Esophagus muscularis mucosa (tissue), 4 donors: ENCODE measurements at regions not wholly inside any gene's neighbourhood (a gene's known extent, or its start where the extent isn't known, plus 50 kb on each side); places are given as distances from the start of the nearest gene placed in this dataset.
A peak's percentile ranks its signal among the peaks of the same experiment; 100 is the strongest.

Experiments
- DNase-seq: peaks from one replicate; pipeline ENCODE4 v3.0.0-alpha.2; 2017; ENCODE audit errors: extremely low spot score
- H3K27ac ChIP-seq, 4 donors: fragments of 200-600 bp; sonication (generic); replicated peaks in 1 of 4; 1 replicate in 3 of 4; 2 replicates in 1 of 4; pipeline ENCODE4 v1.5.1; 2016 to 2019; ENCODE audit warnings: mild to moderate bottlenecking in 1 of 4
- H3K27me3 ChIP-seq, 4 donors: fragments of 200-600 bp; sonication (generic); one replicate each; pipeline versions ENCODE4 v1.5.1 to v1.6.0; 2016 to 2019
- H3K36me3 ChIP-seq, 4 donors: fragments of 200-600 bp; sonication (generic); one replicate each; pipeline ENCODE4 v1.5.1; 2016 to 2019
- H3K4me1 ChIP-seq, 4 donors: fragments of 200-600 bp; sonication (generic); one replicate each; pipeline ENCODE4 v1.5.1; 2016 to 2019
- H3K4me3 ChIP-seq, 4 donors: fragments of 200-600 bp; sonication (generic); 1 replicate in 2 of 4; 2 replicates in 2 of 4; pipeline ENCODE4 v1.5.1; 2016 to 2019; ENCODE audit warnings: mild to moderate bottlenecking in 4 of 4, moderate library complexity in 1 of 4
- H3K9me3 ChIP-seq, 4 donors: fragments of 200-600 bp; sonication (generic); 1 replicate in 3 of 4; 2 replicates in 1 of 4; pipeline ENCODE4 v1.5.1; 2016 to 2019
- CTCF ChIP-seq, 3 experiments: fragments of 200-600 bp in 2 of 3; fragments of 450-650 bp in 1 of 3; sonication (generic) in 2 of 3; IDR thresholded peaks; one replicate each; pipeline ENCODE4 v1.5.1; 2017 to 2019; ENCODE audit warnings: antibody characterized with exemption in 3 of 3, mild to moderate bottlenecking in 2 of 3, moderate library complexity in 1 of 3
- EP300 ChIP-seq: sonication (generic); formaldehyde crosslinking; IDR thresholded peaks from one replicate; pipeline ENCODE4 v1.6.1; 2017; ENCODE audit warnings: antibody characterized with exemption
- POLR2A ChIP-seq: fragments of 450-650 bp; IDR thresholded peaks from one replicate; pipeline ENCODE4 v1.6.1; 2017; ENCODE audit warnings: antibody characterized with exemption, moderate library complexity, mild to moderate bottlenecking, low read depth
- POLR2AphosphoS5 ChIP-seq, 2 donors: sonication (generic); formaldehyde crosslinking; IDR thresholded peaks; one replicate each; pipeline ENCODE4 v1.6.1; 2017; ENCODE audit warnings: antibody characterized with exemption in 2 of 2
- WGBS: methylation state at CpG from one replicate; pipeline ENCODE4 v1.1.5; 2018; 5-methylcytosine and 5-hydroxymethylcytosine counted together
- intact Hi-C: fragments of 100-400 bp; cut with DNase I; formaldehyde crosslinking; loops from one replicate; pipeline ENCODE4 v1.15.1; 2023

DNA sequence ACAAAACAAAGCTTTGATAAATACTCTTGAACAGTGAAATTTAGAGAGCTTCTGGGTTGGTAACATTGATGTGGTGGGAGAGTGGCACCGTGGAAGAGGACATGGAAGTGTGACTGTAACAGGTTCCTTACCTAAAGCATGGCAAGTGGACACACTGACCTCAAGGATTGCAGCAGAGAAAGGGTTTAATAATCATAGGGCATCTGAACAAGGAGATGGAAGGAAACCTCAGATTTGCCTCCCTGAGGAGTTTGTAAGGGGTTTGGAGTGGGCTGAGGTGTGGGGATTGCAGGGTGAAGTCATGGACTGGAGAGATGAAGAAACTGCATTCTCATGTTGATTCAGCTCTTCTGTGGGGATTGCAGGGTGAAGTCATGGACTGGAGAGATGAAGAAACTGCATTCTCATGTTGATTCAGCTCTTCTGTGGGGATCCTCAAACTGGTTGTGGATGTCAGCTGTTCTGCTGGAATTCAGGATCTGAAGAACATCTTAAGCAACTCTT is 83.8 kb upstream of the TLK1 start:
- intact Hi-C loops: no loop called here
- no peak overlapping the region for H3K27ac ChIP-seq
- DNase-seq: peak; percentile 70
- H3K4me1 ChIP-seq: no peaks in the 10 kb centered on the region
- no peak for TF ChIP-seq EP300
- TF ChIP-seq POLR2AphosphoS5 (IDR thresholded peaks at IDR 0.05): no peak
- no peak for TF ChIP-seq POLR2A
- TF ChIP-seq CTCF (IDR thresholded peaks at IDR 0.05): no peak
- 100% methylated on average over 1 of the region's 1 CpG for WGBS
- H3K4me3 ChIP-seq: no peak overlapping the region
- H3K36me3 ChIP-seq: no peaks in the 10 kb centered on the region
- H3K9me3 ChIP-seq: peaks cover 0 to 14% (median 8%) of the 10 kb centered on the region in 4 donors
- H3K27me3 ChIP-seq: no peaks in the 10 kb centered on the region

- no peak overlapping the region for H3K27ac ChIP-seq
Observed at GRCh38 chr2:171241771-171242170, 81.1 kb upstream of the TLK1 start.

DNA sequence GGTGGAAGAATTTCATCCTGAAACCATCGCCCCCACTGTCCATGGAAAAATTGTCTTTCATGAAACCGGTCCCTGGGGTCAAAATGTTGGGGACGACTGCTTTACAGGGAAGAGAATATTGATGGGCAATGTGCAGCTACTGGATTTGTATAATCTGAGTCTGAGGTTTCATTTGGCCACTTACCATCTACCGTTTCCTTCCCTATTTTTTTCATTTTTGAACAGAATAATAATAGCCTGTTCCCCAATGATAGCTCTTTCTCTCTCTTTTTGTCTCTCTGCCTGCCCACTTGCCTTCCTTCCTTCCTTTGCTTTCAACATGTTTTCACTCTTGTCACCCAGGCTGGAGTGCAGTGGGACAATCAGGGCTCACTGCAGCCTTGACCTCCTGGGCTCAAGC is 78.3 kb upstream of the TLK1 start:
- H3K36me3 ChIP-seq: no peaks in the 10 kb centered on the region
- H3K4me3 ChIP-seq: no peak overlapping the region
- H3K27me3 ChIP-seq: no peaks in the 10 kb centered on the region
- no peak overlapping the region for H3K27ac ChIP-seq
- intact Hi-C loops: no loop called here
- no peak for DNase-seq
- no peaks in the 10 kb centered on the region for H3K9me3 ChIP-seq
- WGBS: 83% methylated on average over 4 of the region's 4 CpGs
- no peaks in the 10 kb centered on the region for H3K4me1 ChIP-seq
- no peak for TF ChIP-seq EP300
- TF ChIP-seq CTCF (IDR thresholded peaks at IDR 0.05): no peak
- TF ChIP-seq POLR2AphosphoS5 (IDR thresholded peaks at IDR 0.05): no peak
- TF ChIP-seq POLR2A: no peak

More at GRCh38 chr2:171241771-171242170, 81.1 kb upstream of the TLK1 start:
- intact Hi-C loops: no loop called here
- no peaks in the 10 kb centered on the region for H3K27me3 ChIP-seq
- TF ChIP-seq POLR2A: no peak
- no peak for TF ChIP-seq EP300
- no peak for TF ChIP-seq CTCF (IDR thresholded peaks at IDR 0.05)
- TF ChIP-seq POLR2AphosphoS5 (IDR thresholded peaks at IDR 0.05): no peak
- DNase-seq: no peak
- no peaks in the 10 kb centered on the region for H3K4me1 ChIP-seq
- H3K36me3 ChIP-seq: no peaks in the 10 kb centered on the region
- H3K9me3 ChIP-seq: peaks cover 0 to 14% (median 8%) of the 10 kb centered on the region in 4 donors
- H3K4me3 ChIP-seq: no peak overlapping the region
- WGBS: 80% methylated on average over 1 of the region's 1 CpG

DNA sequence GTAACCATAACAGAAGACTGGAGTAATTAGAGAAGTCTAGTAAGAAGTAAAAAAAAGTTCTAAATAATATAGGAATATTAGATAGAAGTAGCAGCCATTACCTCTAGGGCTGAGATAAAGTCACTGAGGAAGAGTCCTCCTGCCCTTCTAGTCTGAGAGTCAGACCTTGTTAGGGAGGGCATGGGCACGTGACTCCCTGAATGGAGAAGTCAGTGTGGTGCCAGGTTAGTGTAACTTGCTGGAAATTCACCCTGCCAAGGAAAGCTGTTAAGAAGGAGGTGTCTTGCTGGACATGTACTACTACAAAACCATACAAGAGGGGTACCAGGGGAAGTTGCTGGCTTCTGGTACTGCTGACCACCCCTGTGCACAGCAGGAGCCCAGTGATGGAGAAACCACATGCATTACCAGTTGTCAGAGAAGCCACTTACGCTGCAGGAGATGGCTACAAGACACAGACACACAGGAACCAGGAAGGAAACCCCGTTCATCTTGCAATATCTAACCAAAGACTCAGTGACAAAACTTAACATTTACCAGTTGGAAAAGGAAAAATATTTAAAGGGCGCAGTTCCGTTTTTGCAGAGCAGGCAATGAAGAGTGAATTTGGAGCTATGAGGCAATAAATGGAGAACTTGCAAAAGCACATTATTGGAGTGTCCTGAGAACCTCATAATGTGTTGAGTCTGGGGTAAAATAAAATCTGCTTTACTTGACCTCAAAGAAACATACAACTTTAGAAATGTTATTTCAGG is 77.2 kb upstream of the TLK1 start:
- no peak overlapping the region for H3K4me3 ChIP-seq
- TF ChIP-seq POLR2A: no peak
- no peaks in the 10 kb centered on the region for H3K4me1 ChIP-seq
- H3K27ac ChIP-seq: no peak overlapping the region
- WGBS: 79% methylated on average over 5 of the region's 5 CpGs
- DNase-seq: no peak
- no peaks in the 10 kb centered on the region for H3K9me3 ChIP-seq
- no peaks in the 10 kb centered on the region for H3K27me3 ChIP-seq
- no peaks in the 10 kb centered on the region for H3K36me3 ChIP-seq
- intact Hi-C loops: no loop called here

GRCh38 chr2:171235262-171235881 is 74.7 kb upstream of the TLK1 start:
- Histone ChIP-seq H3K4me3 (no peak overlapping the region), H3K9me3 (no peaks in the 10 kb centered on the region), H3K36me3 (no peaks in the 10 kb centered on the region), H3K27ac (no peak overlapping the region), H3K27me3 (no peaks in the 10 kb centered on the region), H3K4me1 (no peaks in the 10 kb centered on the region)
- intact Hi-C loops: no loop called here
- TF ChIP-seq CTCF (IDR thresholded peaks at IDR 0.05): no peak
- no peak for TF ChIP-seq POLR2A
- TF ChIP-seq EP300: no peak
- no peak for TF ChIP-seq POLR2AphosphoS5 (IDR thresholded peaks at IDR 0.05)
- no peak for DNase-seq
- 92% methylated on average over 8 of the region's 8 CpGs for WGBS
